Adrenal gland (tissue), 9 donors: ENCODE measurements at regions not wholly inside any gene's neighbourhood (a gene's known extent, or its start where the extent isn't known, plus 50 kb on each side); places are given as distances from the start of the nearest gene placed in this dataset.
"Not testable (repeated sequence)": the region's sequence is repeated elsewhere in the genome, so short reads cannot be mapped to it uniquely, and the experiment has no call there.

ENCODE experiments used
- DNase-seq, 7 donors: peaks; one replicate each; pipeline ENCODE4 v3.0.0-alpha.2; 2019 to 2020
- H3K27ac ChIP-seq, 5 donors: fragments of 200-600 bp; sonication (generic) in 4 of 5; 1 replicate in 3 of 5; 2 replicates in 2 of 5; pipeline versions ENCODE4 v1.5.1 to v1.8.0; 2016 to 2020; ENCODE audit warnings: mild to moderate bottlenecking in 1 of 5
- H3K27me3 ChIP-seq: fragments of 200-600 bp; 2 replicates; pipeline ENCODE4 v1.8.0; 2021
- H3K36me3 ChIP-seq, 2 donors: fragments of 200-600 bp; replicated peaks in 1 of 2; 1 replicate in 1 of 2; 2 replicates in 1 of 2; pipeline versions ENCODE4 v1.5.1 to v1.8.0; 2018 to 2022
- H3K4me1 ChIP-seq, 2 donors: fragments of 200-600 bp; replicated peaks in 1 of 2; 1 replicate in 1 of 2; 2 replicates in 1 of 2; pipeline versions ENCODE4 v1.5.1 to v1.8.0; 2018 to 2021
- H3K4me3 ChIP-seq, 4 donors: fragments of 200-600 bp; sonication (generic) in 3 of 4; one replicate each; pipeline ENCODE4 v1.5.1; 2016 to 2018
- H3K9me3 ChIP-seq, 3 donors: fragments of 200-600 bp; sonication (generic) in 1 of 3; replicated peaks in 1 of 3; 1 replicate in 2 of 3; 2 replicates in 1 of 3; pipeline versions ENCODE4 v1.5.1 to v1.8.0; 2016 to 2021
- CTCF ChIP-seq, 6 experiments: fragments of 450-650 bp in 4 of 6; fragments of 200-600 bp in 2 of 6; sonication (generic) in 1 of 6; IDR thresholded peaks; 1 replicate in 5 of 6; 2 replicates in 1 of 6; pipeline versions ENCODE4 v1.5.1 to v1.8.0; 2016 to 2021; ENCODE audit warnings: antibody characterized with exemption in 6 of 6, mild to moderate bottlenecking in 2 of 6, moderate library complexity in 1 of 6
- POLR2A ChIP-seq, 2 donors: fragments of 450-650 bp; IDR thresholded peaks; one replicate each; pipeline ENCODE4 v1.6.1; 2017; ENCODE audit warnings: antibody characterized with exemption in 2 of 2, mild to moderate bottlenecking in 2 of 2, moderate library complexity in 1 of 2
- WGBS, 4 donors: extraction: QIAGEN DNeasy Blood & Tissue Kit in 2 of 4; methylation state at CpG; one replicate each; pipeline versions ENCODE4 v1.1.5 to v1.1.7; 2013 to 2017; 5-methylcytosine and 5-hydroxymethylcytosine counted together
- intact Hi-C, 2 donors: fragments of 100-400 bp; cut with DNase I; formaldehyde crosslinking; loops; one replicate each; pipeline versions ENCODE4 v1.14.1 to v1.15.0; 2022 to 2023
- donor health status: healthy with polysubstance abuse.
- donor health status: Bipolar disorder and iron deficiency.
- donor health status: DM: yes; HTN: yes; CAD: no.
- donor health status: DM: no; HTN: no; CAD: no.
- donor health status: DM: no; HTN: no; CAD: no.

- no peak for DNase-seq
- intact Hi-C loops: no loop called here
- H3K4me3 ChIP-seq: no peak overlapping the region
- H3K4me1 ChIP-seq: no peaks in the 10 kb centered on the region
- no peak overlapping the region for H3K27ac ChIP-seq
- no peaks in the 10 kb centered on the region for H3K9me3 ChIP-seq
- no peaks in the 10 kb centered on the region for H3K36me3 ChIP-seq
- H3K27me3 ChIP-seq: no peaks in the 10 kb centered on the region
- no peak for TF ChIP-seq POLR2A (IDR thresholded peaks at IDR 0.05)
- no peak for TF ChIP-seq CTCF (IDR thresholded peaks at IDR 0.05)
Observed at GRCh38 chr2:47964277-47964676, 58.0 kb upstream of the FBXO11 start.

- Histone ChIP-seq H3K4me3 (no peak overlapping the region), H3K9me3 (no peaks in the 10 kb centered on the region), H3K36me3 (no peaks in the 10 kb centered on the region), H3K4me1 (no peaks in the 10 kb centered on the region), H3K27ac (no peak overlapping the region), H3K27me3 (no peaks in the 10 kb centered on the region)
- DNase-seq: no peak
- intact Hi-C loops: no loop called here
- TF ChIP-seq POLR2A (IDR thresholded peaks at IDR 0.05) (no peak), CTCF (IDR thresholded peaks at IDR 0.05) (no peak)
- 77 to 83% (median 79%) methylated on average over 8 of the region's 8 CpGs for WGBS, 4 donors
Observed at GRCh38 chr2:47964722-47965434, 58.6 kb upstream of the FBXO11 start.

GRCh38 chr2:47976728-47977127 is 70.4 kb upstream of the FBXO11 start:
- H3K9me3 ChIP-seq, H3K4me1 ChIP-seq, H3K27ac ChIP-seq, intact Hi-C loops, H3K4me3 ChIP-seq, H3K36me3 ChIP-seq, H3K27me3 ChIP-seq, DNase-seq: not testable (repeated sequence)

DNA sequence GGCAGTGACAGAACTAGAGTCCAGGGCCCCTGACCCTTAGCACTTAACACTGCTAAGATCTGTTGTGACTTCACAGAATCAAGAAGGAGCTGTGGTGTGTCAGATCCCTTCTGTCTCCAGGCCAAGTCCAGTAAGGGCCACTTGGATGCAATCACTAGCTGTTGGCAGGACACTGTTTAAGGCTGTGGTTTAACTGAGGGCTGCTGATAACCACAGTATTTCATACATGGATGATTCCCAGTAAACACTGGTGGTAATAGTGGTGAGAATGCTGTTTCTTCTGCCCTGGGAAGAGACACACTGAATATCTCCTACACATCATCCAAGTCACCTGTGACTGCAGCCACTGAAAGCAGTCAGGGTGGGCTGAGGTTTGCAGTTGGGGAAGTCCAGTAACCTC is 77.7 kb upstream of the FBXO11 start:
- Histone ChIP-seq H3K4me3 (no peak overlapping the region), H3K9me3 (no peaks in the 10 kb centered on the region), H3K4me1 (no peaks in the 10 kb centered on the region), H3K27ac (no peak overlapping the region), H3K27me3 (peaks cover 4% of the 10 kb centered on the region), H3K36me3 (no peaks in the 10 kb centered on the region)
- intact Hi-C loops: no loop called here
- DNase-seq: no peak
- TF ChIP-seq CTCF (IDR thresholded peaks at IDR 0.05) (no peak), POLR2A (IDR thresholded peaks at IDR 0.05) (no peak)

- no peaks in the 10 kb centered on the region for H3K4me1 ChIP-seq
- 84 to 95% (median 93%) methylated on average over 2 of the region's 2 CpGs for WGBS, 4 donors
- intact Hi-C loops: no loop called here
- no peak for DNase-seq
- no peak overlapping the region for H3K27ac ChIP-seq
- peaks cover 4% of the 10 kb centered on the region for H3K27me3 ChIP-seq
- TF ChIP-seq POLR2A (IDR thresholded peaks at IDR 0.05) (no peak), CTCF (IDR thresholded peaks at IDR 0.05) (no peak)
- no peak overlapping the region for H3K4me3 ChIP-seq
- no peaks in the 10 kb centered on the region for H3K36me3 ChIP-seq
- no peaks in the 10 kb centered on the region for H3K9me3 ChIP-seq
Observed at GRCh38 chr2:47990503-47990902, 84.2 kb upstream of the FBXO11 start.
